Cerebellar nuclear complex (tissue), 1 donor: ENCODE measurements at regions not wholly inside any gene's neighbourhood (a gene's known extent, or its start where the extent isn't known, plus 50 kb on each side); places are given as distances from the start of the nearest gene placed in this dataset.
"Not testable (repeated sequence)": the region's sequence is repeated elsewhere in the genome, so short reads cannot be mapped to it uniquely, and the experiment has no call there.

Experiments
- DNase-seq, 2 experiments: peaks; one replicate each; lab custom pipeline; 2025; lab: John Stamatoyannopoulos, UW

DNA sequence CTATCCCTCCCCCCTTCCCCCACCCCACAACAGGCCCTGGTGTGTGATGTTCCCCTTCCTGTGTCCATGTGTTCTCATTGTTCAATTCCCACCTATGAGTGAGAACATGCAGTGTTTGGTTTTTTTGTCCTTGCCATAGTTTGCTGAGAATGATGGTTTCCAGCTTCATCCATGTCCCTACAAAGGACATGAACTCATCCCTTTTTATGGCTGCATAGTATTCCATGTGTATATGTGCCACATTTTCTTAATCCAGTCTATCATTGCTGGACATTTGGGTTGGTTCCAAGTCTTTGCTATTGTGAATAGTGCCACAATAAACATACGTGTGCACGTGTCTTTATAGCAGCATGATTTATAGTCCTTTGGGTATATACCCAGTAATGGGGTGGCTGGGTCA lies 52.3 kb upstream of the MAN1A2 start:
- not testable (repeated sequence) for DNase-seq

DNA sequence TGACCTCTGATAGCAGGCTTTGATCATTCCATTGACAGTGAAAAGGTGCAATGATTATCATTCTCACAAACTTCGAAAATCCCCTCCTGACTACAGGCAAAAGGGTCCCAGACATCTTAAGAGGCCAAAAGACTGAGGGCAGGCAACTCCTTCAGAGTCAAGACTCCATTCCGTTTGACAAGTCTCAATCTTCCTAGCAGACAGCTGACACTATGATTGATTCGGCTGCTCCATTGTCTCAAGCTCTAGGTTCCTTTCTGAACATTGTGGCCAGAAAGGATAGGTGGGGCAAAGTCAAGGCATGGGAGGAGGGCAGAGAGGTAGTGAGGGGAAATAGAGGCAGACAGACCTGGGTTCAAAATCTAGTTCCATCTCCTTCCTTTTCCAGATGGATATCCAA lies 53.7 kb upstream of the MAN1A2 start:
- DNase-seq, result no peak

DNA sequence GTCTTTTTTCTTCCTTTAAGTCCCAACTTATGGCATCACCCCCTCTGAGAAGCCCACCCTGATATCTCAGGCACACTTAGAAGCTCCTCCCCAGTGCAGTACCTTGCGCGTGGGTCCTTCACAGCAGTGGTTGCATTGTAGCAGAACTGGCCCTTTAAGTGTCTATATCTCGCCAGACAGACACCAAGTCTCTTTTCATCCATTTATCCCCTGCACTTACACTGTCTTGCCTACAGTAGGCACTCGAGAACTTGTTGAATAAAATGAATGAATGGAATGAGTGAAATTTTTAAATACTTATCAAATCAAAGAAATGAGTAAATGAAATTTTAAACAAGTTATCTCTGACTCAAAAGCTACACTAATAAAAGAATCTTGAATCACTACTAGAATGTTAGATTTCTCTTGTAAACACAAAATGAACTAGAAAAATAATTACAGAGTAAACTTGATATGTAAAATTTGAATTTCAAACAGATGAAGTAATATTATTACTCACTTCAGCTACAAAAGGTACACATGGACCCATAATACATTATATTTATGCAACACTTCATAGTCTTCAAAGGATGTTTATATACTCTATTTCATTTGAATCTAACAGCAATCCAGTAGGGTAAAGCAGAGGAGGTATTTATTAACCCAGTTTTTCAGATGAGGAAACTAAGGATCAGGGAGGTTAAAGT lies 54.7 kb upstream of the MAN1A2 start:
- DNase-seq, result no peak

DNA sequence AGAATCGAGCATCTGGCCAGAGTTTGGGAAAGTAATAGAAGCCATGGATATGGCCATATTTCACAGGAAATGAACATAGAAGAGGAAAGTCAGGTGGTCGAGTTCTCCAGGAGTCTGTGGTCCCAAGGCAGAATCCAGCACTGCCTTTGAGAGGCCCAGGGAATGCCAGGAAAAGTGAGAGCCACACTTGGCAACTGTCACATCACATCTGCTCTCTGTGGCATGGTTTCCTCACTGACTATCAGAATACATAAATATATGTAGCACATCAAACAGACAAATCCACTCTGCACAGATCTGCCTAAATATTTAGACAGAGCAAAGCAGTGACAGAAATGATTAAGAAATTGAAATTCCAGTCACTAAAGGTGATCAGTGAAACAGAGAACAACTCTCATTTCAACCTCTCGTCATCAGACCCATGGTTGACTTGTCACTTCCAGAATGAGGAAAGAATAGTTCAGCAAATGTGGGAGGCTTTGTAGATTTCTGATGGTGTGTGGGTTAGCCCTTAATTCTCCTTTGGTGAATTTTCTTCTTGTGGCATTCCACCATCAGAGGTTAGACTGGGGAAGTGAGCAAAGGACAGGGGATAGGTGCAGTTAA lies 58.8 kb upstream of the MAN1A2 start:
- no peak for DNase-seq

DNA sequence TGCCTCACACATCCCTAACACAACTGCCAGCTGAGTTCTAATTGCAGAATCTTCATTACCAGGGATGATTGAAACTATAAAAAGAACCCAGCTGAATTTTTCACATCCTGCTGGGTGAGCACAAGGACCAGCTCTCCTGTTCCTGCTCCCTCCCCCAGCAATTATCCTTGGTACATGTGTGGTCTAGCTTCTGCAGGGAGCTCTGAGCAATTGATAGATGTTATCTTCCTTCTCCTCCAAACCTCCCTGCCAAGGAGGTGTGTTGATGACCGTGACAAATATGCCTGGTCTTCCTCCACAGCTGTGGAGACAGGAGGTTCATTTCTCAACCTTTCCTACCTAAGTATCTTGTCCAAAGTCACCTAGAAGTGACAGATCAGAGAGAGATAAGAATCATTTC lies 65.3 kb upstream of the MAN1A2 start:
- no peak for DNase-seq

DNA sequence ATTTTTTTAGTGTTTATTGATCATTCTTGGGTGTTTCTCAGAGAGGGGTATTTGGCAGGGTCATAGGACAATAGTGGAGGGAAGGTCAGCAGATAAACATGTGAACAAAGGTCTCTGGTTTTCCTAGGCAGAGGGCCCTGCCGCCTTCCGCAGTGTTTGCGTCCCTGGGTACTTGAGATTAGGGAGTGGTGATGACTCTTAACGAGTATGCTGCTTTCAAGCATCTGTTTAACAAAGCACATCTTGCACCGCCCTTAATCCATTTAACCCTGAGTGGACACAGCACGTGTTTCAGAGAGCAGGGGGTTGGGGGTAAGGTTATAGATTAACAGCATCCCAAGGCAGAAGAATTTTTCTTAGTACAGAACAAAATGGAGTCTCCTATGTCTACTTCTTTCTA lies 67.1 kb upstream of the MAN1A2 start:
- not testable (repeated sequence) for DNase-seq

DNA sequence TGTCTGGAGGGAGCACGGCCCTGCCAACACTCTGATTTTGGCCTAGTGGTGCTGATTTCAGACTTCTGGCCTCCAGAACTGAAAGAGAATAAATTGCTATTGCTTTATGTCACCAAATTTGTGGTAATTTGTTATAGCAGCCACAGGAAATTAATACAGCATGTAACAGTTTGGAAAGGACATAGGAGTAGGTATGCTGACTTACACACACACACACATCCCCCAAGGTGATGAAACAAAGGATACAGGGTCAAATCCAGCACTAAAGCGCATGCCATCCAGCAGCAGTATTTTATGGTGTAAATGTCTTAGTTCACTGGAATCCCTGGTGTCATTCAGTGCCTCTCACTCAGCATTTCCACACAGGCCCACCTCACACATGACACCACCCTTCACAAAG lies 72.2 kb upstream of the MAN1A2 start:
- no peak for DNase-seq

DNA sequence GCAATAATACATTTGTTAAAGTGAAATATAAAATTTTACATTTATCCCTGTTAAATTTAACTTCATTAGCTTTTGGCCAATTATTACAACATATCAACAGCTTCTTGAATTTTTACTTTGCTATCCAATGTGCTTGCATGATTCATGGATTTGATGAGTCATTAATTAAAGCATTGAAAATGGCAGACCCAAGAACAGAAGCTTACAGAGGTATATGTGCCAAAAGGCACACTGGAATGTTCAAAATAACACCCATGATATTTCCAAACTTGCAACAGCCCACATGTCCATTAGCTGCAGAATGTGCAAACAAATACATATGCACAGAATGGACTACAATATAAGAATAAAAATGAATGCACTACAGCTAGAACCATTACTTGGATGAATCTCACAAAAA lies 76.4 kb upstream of the MAN1A2 start:
- no peak for DNase-seq

DNA sequence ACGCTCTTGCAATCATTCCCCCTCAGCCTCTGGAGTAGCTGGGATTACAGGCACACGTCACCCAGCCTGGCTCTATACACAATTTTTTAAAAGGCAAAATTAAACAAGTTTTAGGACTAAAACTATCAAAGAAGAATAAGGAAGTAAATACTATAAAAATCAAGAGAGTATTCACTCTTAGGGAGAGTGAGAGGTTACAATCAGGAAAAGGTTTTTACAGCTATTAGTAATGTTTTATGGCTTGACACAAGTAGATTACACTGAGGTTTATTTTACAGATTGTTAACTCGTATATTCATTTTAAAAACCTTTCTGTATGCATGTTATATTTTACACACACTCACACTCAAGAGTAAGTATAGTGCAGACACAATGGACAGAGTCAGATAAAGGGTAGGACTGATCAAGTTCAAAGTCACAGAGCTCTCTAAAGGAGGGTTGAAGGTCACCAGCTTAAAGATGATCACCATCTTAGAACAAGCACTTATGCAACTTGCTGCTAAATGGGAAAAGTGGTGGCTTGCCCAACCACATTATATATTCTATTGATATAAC lies 77.9 kb upstream of the MAN1A2 start:
- DNase-seq, result no peak

DNA sequence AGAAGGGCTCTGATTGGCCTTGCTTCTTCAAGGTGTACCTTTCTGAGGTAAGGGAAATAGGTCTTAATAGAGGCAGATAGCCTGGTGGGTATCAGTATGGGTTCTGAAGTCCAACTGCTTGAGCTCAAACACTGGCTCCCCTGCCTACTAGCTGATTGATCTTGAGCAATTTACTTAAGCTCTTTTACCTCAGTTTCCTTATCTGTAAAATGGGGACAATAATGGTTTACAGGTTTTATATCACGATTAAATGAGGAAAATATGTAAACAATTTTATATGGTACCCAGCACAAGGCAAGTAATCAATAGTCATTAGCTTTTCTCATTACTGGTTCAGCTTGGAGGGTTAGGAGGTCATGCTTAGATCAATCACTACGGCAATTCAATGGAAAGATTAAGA lies 75.8 kb upstream of the VTCN1 start:
- DNase-seq, result no peak

DNA sequence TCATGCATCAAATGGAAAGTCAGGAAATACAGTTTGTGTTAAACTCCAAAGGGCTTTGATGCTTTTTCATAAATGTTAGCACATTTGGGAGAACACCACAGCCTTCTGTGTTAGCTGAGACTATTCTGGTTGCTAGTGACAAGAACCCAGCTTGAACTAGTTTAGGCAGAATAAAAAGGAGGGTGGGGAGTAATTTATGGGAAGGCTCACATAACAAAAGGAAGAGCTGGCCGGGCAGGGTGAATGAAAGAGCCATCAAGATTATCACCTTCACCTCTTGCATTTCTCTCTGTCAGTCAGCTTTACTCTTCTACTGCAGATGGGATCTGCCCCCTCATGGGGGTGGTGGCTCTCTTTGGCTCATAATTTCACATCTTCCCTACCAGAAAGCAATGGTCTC lies 75.4 kb upstream of the VTCN1 start:
- DNase-seq, result no peak

DNA sequence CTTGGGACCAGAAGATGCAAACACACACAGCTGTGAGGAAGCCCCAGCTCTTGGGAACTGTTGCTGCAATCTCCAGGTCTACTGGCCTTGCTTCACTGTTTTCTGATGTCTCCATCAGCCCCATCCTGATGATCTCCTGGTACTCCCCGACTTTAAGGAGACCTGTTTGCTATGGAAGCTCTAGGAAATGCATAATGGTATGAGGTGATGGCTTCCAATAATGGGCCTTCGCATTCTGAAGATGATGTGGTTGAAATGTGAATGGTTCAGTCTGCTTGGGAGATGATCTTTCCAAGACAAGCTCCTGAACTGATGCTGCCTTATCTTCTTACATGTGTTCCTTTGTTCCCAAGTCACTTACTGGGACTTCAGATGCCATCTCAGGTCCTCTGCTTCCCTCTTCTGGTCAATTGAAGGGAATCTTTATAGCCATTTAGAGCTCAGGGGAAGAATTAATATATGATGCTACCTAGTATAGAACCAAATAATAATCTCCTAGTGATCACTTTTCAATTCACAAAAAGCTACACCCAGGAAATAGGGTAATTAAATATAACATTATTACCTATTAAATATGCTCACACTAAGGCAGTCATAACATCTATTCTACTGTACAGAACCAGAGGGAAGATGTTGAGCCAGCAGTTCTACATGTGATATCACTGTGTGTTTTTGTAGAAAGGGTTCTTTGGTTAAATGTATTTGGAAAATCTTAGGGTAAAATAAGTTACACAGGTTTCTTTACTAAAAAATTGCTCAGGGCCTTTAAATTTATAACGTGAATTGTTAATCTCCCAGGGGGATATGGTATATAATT lies 73.9 kb upstream of the VTCN1 start:
- DNase-seq, result peak in 1 of 2 experiments; percentile 4

DNA sequence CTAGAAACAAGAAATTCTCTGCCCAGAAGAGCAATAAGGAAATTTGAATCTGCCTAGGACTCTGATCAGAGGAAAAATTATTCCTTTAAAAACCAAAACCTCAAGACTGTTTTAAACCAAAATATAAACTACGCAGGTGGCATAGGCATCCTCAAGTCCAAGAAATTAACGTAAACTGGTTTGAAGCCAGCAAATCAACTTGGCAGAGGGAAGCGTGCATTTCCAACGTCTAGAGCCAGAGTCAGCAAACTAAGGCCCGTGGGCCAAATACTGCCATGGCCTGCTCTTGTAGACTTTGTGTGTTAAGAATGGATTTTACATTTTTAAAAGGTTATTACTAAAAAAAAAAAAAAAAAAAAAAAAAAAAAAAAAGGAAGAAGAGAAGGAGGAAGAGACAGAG lies 67.8 kb upstream of the VTCN1 start:
- DNase-seq, result no peak

DNA sequence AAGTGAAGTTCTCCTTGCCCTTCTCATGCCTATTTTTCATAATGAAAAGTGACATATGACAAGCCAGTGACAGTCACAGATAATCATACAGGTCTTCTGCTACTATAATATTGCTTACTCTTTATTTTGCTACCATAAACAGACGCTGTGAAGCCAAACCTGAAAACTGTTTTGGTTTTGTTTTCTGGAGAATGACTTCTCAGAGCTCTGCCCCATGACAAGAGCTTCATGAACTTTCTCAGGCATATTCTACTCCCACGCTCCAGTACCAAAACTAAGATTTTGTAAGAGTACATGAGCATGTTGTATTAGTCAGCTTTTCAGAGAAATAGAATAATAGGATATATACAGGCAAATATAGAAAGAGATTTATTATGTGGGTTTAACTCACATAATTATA lies 64.3 kb upstream of the VTCN1 start:
- no peak for DNase-seq

DNA sequence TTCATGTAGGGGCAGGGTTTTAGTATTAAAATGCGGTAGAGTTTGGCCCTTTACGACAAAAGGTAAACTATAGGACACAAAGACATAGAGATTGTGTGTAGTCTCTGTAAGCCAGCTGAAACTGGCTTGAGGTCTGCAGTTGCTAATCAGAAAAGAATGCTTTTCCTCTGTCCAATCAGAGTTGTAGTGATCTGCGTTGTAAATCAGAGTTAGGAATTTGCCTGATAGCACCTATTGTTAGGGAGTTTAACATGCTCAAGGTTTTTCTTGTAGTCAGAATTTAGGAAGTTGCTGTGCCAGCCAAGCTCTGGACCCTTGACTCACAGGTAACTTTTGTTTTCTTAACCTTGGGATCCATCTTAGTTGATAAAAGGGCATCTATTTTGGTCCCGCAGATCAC lies 61.2 kb upstream of the VTCN1 start:
- DNase-seq, result no peak

DNA sequence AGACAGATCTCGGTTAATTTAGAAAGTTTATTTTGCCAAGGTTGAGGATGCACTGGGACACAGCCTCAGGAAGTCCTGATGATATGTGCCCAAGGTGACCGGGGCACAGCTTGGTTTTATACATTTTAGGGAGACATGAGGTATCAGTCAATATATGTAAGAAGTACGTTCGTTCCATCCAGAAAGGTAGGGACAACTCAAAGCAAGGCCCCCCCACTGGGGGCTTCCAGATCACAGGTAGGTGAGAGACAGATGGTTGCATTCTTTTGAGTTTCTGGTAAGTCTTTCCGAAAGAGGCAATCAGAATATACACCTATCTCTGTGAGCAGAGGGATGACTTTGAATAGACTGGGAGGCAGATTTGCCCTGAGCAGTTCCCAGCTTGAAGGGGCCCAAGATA lies 60.4 kb upstream of the VTCN1 start:
- DNase-seq, result no peak

DNA sequence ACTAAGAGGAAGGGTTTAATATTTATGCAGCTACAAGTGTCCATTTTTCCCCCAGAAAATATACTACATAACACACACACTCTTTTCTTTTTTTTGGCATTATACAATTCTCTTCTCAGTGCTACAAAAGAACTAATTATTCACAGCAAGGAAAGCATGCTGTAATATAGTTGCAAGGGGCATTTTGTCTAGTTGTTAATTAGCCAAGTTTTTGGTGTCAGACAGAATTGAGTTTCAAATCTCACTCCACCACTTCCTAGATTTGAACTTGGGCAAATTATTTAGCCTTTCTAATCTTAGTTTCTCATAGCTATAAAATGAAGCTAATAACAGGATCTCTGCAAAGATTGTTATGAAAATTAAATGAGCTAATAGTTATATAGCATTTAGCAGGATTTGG lies 60.0 kb upstream of the VTCN1 start:
- no peak for DNase-seq

DNA sequence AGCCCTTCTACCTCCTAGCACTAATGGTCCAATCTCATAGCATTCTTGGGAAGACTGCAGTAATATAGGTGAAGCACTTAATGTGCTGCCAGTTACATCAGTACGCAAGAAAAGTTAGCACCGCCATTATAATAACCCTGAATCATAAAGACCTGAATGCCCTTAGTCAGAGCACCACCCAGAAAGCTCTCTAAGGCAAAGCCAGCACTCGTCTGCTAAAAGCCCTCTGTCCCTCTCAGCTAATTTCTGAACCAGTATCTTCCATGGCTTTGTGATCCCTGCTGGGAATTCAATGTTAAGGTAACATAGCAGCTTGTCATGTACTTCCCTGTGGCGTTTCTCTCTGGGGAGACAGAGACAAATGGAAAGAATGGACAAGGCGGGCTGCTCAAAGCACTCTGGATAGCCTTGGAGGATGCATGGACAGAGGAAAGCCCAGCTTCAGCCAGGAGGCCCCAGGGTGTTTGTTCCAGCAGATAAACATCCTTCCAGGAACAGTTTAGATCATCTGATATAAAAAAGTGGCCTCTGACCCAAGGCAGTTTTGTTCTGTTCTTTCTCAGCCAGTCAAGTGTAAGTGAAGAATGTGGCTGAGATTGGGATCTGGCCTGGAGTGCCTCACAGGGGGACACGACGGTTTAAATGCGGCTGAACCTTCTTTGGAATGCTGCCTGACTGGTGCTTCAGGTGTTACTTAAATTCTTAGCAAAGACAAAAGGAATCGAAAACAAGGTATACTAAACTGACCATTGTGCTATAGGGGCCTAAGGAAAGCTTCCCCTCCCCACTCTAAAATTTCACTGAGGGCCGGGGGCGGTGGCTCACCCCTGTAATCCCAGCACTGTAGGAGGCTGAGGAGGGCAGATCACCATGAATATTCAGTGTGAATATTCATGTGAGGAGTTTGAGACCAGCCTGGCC lies 58.1 kb upstream of the VTCN1 start:
- no peak for DNase-seq

DNA sequence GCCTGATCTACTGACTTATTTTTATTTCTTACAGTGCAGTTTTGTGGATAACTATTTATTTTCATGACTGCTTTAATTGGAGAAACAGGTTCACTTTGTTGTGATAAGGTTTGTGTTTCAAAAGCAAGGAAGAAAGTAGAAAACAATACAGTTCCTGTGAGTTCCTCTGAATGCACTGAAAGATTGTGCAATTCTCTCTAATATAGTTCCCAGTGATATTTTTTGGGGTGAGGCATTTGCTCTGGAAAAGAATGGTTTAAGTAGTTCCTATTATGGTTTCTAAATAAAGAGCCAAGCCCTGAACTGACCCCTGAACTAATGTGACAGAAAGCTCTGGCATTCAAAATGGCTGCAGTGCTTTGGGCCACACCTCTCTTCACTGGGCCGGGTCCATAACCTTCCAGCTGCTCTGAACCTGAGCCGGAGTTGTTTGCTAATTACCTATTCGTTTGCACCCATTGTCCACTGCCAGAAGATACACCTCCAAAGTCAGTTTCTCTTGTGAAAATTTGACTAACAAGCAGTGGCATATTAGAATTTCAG lies 56.6 kb upstream of the VTCN1 start:
- DNase-seq, result no peak

DNA sequence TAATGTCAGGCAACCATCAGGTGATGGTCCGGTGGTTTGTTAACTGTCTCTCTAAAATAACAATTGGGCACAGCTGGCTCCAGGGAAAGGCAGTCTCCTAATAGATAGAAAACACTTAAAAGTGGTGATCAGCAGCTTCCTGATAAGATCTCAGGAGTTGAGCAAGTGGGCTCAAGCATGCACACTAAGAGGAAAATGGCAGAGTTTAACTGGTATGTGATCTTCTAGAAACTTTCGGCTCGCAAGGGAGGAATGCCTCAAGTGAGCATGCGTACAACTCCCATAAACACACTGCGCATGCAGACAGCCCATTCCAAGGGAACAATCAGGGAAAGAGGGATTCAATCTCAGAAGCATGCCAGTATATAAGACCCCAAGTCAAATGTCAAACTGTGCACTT lies 52.2 kb upstream of the VTCN1 start:
- no peak for DNase-seq

DNA sequence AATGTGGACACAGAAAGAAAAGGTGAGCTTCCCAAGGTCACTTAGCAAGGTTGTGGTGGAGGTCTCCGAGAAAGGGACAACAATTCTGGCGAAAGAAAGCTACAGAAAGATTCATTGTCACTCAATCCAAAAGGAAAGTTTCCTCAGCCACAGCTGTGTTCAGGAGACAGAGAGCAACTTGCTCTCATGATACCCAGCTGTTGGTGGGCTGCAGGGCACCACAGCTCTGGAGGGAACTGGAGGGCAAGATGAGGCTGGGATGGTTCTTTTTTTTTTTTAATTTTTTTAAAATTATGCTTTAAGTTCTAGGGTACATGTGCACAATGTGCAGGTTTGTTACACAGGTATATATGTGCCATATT lies 50.7 kb upstream of the VTCN1 start:
- no peak for DNase-seq
